ENCODE measurements at regions not wholly inside any gene's neighbourhood (a gene's known extent, or its start where the extent isn't known, plus 50 kb on each side); places are given as distances from the start of the nearest gene placed in this dataset.

- TF ChIP-seq CTCF (IDR thresholded peaks at IDR 0.05; ENCODE audit: insufficient read depth, low read length) (no peak), GABPA (IDR thresholded peaks at IDR 0.05; ENCODE audit: low read depth) (no peak), POLR2AphosphoS5 (IDR thresholded peaks at IDR 0.05; ENCODE audit: low read depth) (no peak), SPI1 (IDR thresholded peaks at IDR 0.05; ENCODE audit: borderline replicate concordance, low read depth) (peak; percentile 96), REST (IDR thresholded peaks at IDR 0.05; ENCODE audit: insufficient replicate concordance, low read depth) (no peak)
Observed at GRCh38 chr6:92559611-92560010, 859.7 kb downstream of the EPHA7 start.
